Bronchial epithelial cell (primary cell): ENCODE measurements at regions not wholly inside any gene's neighbourhood (a gene's known extent, or its start where the extent isn't known, plus 50 kb on each side); places are given as distances from the start of the nearest gene placed in this dataset.

ENCODE experiments used
- DNase-seq: peaks from one replicate; pipeline ENCODE4 v3.0.0-alpha.2; 2010; ENCODE audit warnings: low read depth
- FAIRE-seq: peaks from 2 replicates; lab custom pipeline; 2011; peaks lifted over from hg19 to GRCh38; lab: Jason Lieb, UNC
- H3K27me3 ChIP-seq: 2 replicates; pipeline ENCODE4 v1.5.1; 2011; ENCODE audit warnings: low read length; ENCODE audit not compliant: control insufficient read depth, insufficient read depth
- H3K36me3 ChIP-seq: 2 replicates; pipeline ENCODE4 v1.5.1; 2011; ENCODE audit warnings: low read length; ENCODE audit not compliant: control insufficient read depth, insufficient read depth
- H3K4me3 ChIP-seq: 2 replicates; pipeline ENCODE4 v1.5.1; 2011; ENCODE audit warnings: mild to moderate bottlenecking, low read depth, low read length, control low read depth
- TF ChIP-seq, protein P1 (sequence below): IDR thresholded peaks from 2 replicates; pipeline ENCODE4 v1.5.1; 2011; ENCODE audit warnings: mild to moderate bottlenecking, moderate library complexity, low read length, control low read depth, inconsistent platforms; ENCODE audit not compliant: insufficient read depth, severe bottlenecking

DNA sequence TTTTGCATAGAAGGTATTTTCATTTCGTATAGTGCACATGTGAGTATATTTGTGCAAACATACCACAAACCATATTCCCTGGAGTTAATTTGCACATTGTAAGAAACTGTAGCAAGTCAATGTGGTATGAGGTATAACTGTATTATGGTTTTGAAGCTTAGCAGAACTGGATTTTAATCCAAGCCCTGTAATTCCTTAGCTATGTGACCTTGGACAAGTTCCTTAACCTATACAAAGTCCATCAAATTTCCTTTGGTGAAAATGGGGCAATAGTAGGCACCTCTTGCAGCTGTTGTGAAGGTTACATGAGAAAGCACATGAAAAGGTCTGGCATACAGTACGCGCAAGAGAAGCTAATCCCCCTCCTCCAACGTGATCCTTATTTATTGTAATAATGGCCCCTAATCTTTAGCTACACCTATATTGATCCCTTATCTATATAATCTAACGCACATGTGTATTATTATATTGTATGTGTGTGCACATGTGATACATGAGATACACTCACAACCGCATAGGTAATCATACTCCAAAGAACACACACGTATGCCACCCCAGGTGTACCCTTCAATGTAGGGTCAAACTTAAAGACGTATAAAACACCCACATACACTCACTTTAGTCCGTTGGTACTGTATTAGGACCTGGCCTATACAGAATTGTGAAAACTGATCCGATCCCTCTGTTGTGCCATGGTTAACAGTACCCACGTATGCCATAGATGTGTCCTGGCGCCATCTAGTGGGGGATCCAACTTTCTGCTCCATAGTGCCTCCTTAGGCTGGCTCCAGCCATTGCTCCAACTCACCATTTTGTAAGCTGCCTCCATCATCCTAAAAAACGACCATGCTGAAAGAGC, 402.9 kb upstream of the SLC14A2 start:
- DNase-seq (peak; percentile 71), FAIRE-seq (peak; percentile 93)
- Histone ChIP-seq H3K4me3 (no peak overlapping the region), H3K36me3 (no peaks in the 10 kb centered on the region), H3K27me3 (no peaks in the 10 kb centered on the region)
- TF ChIP-seq, protein P1, sequence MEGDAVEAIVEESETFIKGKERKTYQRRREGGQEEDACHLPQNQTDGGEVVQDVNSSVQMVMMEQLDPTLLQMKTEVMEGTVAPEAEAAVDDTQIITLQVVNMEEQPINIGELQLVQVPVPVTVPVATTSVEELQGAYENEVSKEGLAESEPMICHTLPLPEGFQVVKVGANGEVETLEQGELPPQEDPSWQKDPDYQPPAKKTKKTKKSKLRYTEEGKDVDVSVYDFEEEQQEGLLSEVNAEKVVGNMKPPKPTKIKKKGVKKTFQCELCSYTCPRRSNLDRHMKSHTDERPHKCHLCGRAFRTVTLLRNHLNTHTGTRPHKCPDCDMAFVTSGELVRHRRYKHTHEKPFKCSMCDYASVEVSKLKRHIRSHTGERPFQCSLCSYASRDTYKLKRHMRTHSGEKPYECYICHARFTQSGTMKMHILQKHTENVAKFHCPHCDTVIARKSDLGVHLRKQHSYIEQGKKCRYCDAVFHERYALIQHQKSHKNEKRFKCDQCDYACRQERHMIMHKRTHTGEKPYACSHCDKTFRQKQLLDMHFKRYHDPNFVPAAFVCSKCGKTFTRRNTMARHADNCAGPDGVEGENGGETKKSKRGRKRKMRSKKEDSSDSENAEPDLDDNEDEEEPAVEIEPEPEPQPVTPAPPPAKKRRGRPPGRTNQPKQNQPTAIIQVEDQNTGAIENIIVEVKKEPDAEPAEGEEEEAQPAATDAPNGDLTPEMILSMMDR = peak; percentile 99

DNA sequence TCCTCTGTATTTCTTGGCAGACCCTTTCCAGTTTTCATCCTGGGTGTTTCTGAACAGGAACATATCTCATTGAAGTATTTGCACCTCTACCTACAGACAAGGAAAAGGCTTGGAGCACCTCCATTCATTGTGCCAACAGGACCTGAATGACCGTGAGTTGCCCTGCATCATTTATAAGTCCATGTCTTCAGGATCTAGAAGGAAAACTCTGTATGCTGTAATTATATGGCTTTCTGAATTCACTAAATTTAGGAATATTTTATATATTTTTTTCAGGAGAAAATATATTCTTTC, 402.3 kb upstream of the SLC14A2 start:
- TF ChIP-seq, protein P1 = no peak
- Histone ChIP-seq H3K27me3 (no peaks in the 10 kb centered on the region), H3K4me3 (no peak overlapping the region), H3K36me3 (no peaks in the 10 kb centered on the region)
- DNase-seq (no peak), FAIRE-seq (no peak)

DNA sequence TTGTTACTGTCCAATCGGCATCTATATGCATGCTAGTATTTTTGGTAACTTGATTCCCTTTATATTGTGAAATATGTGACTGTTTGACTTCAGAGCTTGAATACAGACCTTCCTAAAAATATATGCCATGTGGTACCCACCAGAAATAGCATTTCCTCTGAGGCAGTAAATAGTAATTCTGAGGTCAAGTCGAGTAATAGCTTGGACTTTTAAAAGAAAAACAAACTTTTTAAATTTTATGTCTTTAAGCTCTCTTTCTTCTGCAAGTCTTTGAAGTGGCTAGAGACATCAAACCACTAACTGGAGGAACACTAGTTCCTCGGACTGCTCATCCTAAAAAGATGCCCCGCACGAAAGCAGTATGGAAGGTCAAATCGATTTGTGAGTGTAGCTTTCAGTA, 396.8 kb upstream of the SLC14A2 start:
- Histone ChIP-seq H3K27me3 (no peaks in the 10 kb centered on the region), H3K36me3 (no peaks in the 10 kb centered on the region), H3K4me3 (no peak overlapping the region)
- FAIRE-seq (no peak), DNase-seq (no peak)
- TF ChIP-seq, protein P1 = no peak

DNA sequence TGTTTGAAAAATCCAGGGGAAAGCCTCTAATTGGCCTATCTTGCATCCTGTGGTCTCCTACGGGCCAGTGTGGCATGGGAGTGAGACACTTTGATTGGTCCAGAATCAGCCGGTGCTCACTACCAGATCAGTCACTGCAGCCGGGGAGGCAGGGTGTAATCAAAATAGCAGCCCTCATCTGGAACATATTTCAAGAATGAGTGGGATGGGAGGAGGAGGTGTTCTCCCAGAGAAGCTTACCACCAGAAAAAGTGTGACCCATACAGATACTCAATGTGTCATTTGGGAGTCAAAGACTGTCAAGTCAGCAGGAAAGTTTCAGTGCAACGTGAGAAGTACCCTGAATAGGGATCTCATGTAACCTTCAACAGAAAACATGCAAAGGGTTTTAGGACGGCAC, 393.9 kb upstream of the SLC14A2 start:
- no peak overlapping the region for H3K4me3 ChIP-seq
- no peaks in the 10 kb centered on the region for H3K36me3 ChIP-seq
- TF ChIP-seq, protein P1 = no peak
- DNase-seq (peak; percentile 48), FAIRE-seq (no peak)
- H3K27me3 ChIP-seq = no peaks in the 10 kb centered on the region

DNA sequence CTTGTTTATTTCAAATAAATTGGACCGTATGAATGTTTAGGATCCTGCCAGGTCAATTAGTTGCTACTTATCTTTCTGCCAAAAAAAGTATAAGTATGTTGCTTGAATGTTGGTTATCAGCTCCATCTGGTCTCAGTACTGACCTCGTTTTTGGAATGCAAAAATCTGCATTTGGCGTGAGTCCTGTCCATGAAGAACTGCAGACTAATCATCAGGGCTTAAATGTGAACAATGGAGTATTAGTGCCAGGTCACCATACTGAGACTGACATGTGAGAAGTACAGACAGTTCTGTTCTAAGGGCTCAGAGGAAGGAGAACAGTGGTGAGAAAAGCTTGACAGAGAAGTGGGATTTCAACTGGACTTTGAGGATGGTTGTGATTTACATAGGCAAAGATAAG, 393.1 kb upstream of the SLC14A2 start:
- Histone ChIP-seq H3K4me3 (no peak overlapping the region), H3K36me3 (no peaks in the 10 kb centered on the region), H3K27me3 (no peaks in the 10 kb centered on the region)
- DNase-seq (no peak), FAIRE-seq (no peak)
- TF ChIP-seq, protein P1 = no peak
